Right atrium auricular region (tissue), 2 donors: ENCODE measurements at regions not wholly inside any gene's neighbourhood (a gene's known extent, or its start where the extent isn't known, plus 50 kb on each side); places are given as distances from the start of the nearest gene placed in this dataset.

Source experiments
- DNase-seq: peaks from one replicate; pipeline ENCODE4 v3.0.0-alpha.2; 2019; ENCODE audit warnings: low spot score
- H3K27ac ChIP-seq, 2 donors: fragments of 200-600 bp; sonication (generic); 1 replicate in 1 of 2; 2 replicates in 1 of 2; pipeline ENCODE4 v1.5.1; 2016 to 2019
- H3K27me3 ChIP-seq, 2 donors: fragments of 200-600 bp; sonication (generic); one replicate each; pipeline versions ENCODE4 v1.5.1 to v1.6.0; 2017 to 2019
- H3K36me3 ChIP-seq: fragments of 200-600 bp; sonication (generic); one replicate; pipeline ENCODE4 v1.5.1; 2016
- H3K4me1 ChIP-seq, 2 donors: fragments of 200-600 bp; sonication (generic); one replicate each; pipeline versions ENCODE4 v1.5.1 to v1.6.0; 2017 to 2019
- H3K4me3 ChIP-seq, 2 donors: fragments of 200-600 bp; sonication (generic); 1 replicate in 1 of 2; 2 replicates in 1 of 2; pipeline ENCODE4 v1.5.1; 2017 to 2019; ENCODE audit warnings: mild to moderate bottlenecking in 1 of 2, moderate library complexity in 1 of 2
- H3K9me3 ChIP-seq, 2 donors: fragments of 200-600 bp; sonication (generic); one replicate each; pipeline ENCODE4 v1.5.1; 2019
- TF ChIP-seq, protein P1 (sequence below), 2 donors: fragments of 200-600 bp; sonication (generic); IDR thresholded peaks; one replicate each; pipeline ENCODE4 v1.5.1; 2019; ENCODE audit warnings: antibody characterized with exemption in 2 of 2

- no peak overlapping the region for H3K27ac ChIP-seq
- no peaks in the 10 kb centered on the region for H3K4me1 ChIP-seq
- no peak overlapping the region for H3K4me3 ChIP-seq
- DNase-seq: no peak
- H3K9me3 ChIP-seq: no peaks in the 10 kb centered on the region
- no peaks in the 10 kb centered on the region for H3K27me3 ChIP-seq
- TF ChIP-seq, protein P1, sequence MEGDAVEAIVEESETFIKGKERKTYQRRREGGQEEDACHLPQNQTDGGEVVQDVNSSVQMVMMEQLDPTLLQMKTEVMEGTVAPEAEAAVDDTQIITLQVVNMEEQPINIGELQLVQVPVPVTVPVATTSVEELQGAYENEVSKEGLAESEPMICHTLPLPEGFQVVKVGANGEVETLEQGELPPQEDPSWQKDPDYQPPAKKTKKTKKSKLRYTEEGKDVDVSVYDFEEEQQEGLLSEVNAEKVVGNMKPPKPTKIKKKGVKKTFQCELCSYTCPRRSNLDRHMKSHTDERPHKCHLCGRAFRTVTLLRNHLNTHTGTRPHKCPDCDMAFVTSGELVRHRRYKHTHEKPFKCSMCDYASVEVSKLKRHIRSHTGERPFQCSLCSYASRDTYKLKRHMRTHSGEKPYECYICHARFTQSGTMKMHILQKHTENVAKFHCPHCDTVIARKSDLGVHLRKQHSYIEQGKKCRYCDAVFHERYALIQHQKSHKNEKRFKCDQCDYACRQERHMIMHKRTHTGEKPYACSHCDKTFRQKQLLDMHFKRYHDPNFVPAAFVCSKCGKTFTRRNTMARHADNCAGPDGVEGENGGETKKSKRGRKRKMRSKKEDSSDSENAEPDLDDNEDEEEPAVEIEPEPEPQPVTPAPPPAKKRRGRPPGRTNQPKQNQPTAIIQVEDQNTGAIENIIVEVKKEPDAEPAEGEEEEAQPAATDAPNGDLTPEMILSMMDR (IDR thresholded peaks at IDR 0.05): no peak
- H3K36me3 ChIP-seq: no peaks in the 10 kb centered on the region
Measured at GRCh38 chr1:244280201-244280600, 171.5 kb downstream of the ADSS2 start.

- H3K9me3 ChIP-seq: no peaks in the 10 kb centered on the region
- TF ChIP-seq, protein P1 (IDR thresholded peaks at IDR 0.05): no peak
- DNase-seq: no peak
Measured at GRCh38 chr1:244280859-244281258, 170.8 kb downstream of the ADSS2 start.

GRCh38 chr1:244283772-244284171 lies 167.9 kb downstream of the ADSS2 start:
- no peak overlapping the region for H3K4me3 ChIP-seq
- no peak overlapping the region for H3K27ac ChIP-seq
- H3K9me3 ChIP-seq: peaks cover 0 to 6% of the 10 kb centered on the region in 2 donors
- no peaks in the 10 kb centered on the region for H3K36me3 ChIP-seq
- no peak for DNase-seq
- H3K4me1 ChIP-seq: no peaks in the 10 kb centered on the region
- H3K27me3 ChIP-seq: no peaks in the 10 kb centered on the region
- TF ChIP-seq, protein P1 (IDR thresholded peaks at IDR 0.05): no peak

More at GRCh38 chr1:244280859-244281258, 170.8 kb downstream of the ADSS2 start:
- no peaks in the 10 kb centered on the region for H3K27me3 ChIP-seq
- H3K27ac ChIP-seq: no peak overlapping the region
- no peaks in the 10 kb centered on the region for H3K36me3 ChIP-seq
- H3K4me1 ChIP-seq: no peaks in the 10 kb centered on the region
- H3K4me3 ChIP-seq: no peak overlapping the region

DNA sequence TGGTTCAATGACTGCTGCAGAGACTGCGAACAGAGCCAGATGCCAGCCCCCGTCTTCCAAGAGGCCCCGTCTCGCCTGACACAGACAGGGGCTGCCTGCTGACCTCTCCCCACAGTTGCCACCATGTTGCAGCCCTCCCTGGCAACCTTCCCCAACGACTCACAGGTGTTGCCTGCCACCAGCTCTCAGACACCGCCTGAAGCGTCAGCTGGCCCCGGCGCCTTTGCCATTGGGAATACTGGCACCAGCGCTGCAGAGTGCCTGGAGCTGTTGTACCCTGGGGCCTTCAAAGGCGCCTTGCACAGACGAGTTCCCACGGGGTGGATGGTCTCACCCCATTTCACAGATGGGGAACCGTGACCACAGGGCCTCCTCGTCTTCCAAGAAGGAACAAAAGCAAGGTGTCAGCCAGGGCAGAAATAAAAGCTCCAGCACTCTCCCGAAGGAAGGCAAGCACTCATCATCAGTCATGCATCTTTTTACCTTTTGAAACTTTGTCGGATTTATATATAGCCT lies 167.0 kb downstream of the ADSS2 start:
- no peaks in the 10 kb centered on the region for H3K36me3 ChIP-seq
- peaks cover 0 to 11% of the 10 kb centered on the region in 2 donors for H3K9me3 ChIP-seq
- H3K27ac ChIP-seq: no peak overlapping the region
- no peak for DNase-seq
- H3K27me3 ChIP-seq: no peaks in the 10 kb centered on the region
- no peaks in the 10 kb centered on the region for H3K4me1 ChIP-seq
- H3K4me3 ChIP-seq: no peak overlapping the region
- TF ChIP-seq, protein P1 (IDR thresholded peaks at IDR 0.05): no peak

DNA sequence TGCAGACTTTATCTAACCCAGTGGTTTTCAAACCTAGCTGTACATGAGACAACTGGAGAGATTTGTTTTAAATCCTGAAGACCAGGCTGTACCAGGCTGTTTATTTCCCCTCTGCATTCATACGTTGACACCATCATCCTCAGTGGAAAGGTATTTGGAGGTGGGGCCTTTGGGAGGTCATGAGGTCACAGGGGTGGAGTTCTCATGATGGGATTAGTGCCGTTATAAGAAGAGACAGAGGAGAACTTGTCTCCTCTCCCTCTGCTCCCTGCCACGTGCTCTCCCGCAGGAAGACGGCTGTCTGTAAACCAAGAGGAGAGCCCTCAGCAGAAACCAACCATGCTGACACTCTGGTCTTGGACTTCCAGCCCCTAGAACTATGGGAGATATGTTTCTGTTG lies 165.4 kb downstream of the ADSS2 start:
- Histone ChIP-seq H3K27me3 (no peaks in the 10 kb centered on the region), H3K9me3 (peaks cover 0 to 11% of the 10 kb centered on the region in 2 donors), H3K27ac (no peak overlapping the region), H3K4me3 (no peak overlapping the region), H3K36me3 (no peaks in the 10 kb centered on the region), H3K4me1 (no peaks in the 10 kb centered on the region)
- TF ChIP-seq, protein P1 (IDR thresholded peaks at IDR 0.05): no peak
- DNase-seq: no peak

- Histone ChIP-seq H3K4me3 (no peak overlapping the region), H3K36me3 (no peaks in the 10 kb centered on the region), H3K27me3 (no peaks in the 10 kb centered on the region), H3K27ac (no peak overlapping the region), H3K9me3 (peaks cover 0 to 11% of the 10 kb centered on the region in 2 donors), H3K4me1 (no peaks in the 10 kb centered on the region)
- no peak for DNase-seq
- TF ChIP-seq, protein P1 (IDR thresholded peaks at IDR 0.05): no peak
Measured at GRCh38 chr1:244287726-244288125, 164.0 kb downstream of the ADSS2 start.
